ENCODE measurements at regions not wholly inside any gene's neighbourhood (a gene's known extent, or its start where the extent isn't known, plus 50 kb on each side); places are given as distances from the start of the nearest gene placed in this dataset.

GRCh38 chr10:90464329-90464728 lies 393.5 kb downstream of the HTR7 start:
- Histone ChIP-seq H3K27ac (ENCODE audit: low read length) (no peak overlapping the region), H2AFZ (ENCODE audit: low read length) (no peak overlapping the region), H3K4me3 (ENCODE audit: low read length) (no peak overlapping the region), H3K9ac (ENCODE audit: low read length) (no peak overlapping the region), H3K4me1 (ENCODE audit: low read length) (no peaks in the 10 kb centered on the region), H3K9me3 (replicated peaks; ENCODE audit: insufficient read depth, low read length) (no peaks in the 10 kb centered on the region), H3K27me3 (replicated peaks; ENCODE audit: insufficient read depth, low read length) (no peaks in the 10 kb centered on the region), H4K20me1 (ENCODE audit: insufficient read depth, low read length) (no peaks in the 10 kb centered on the region), H3K4me2 (ENCODE audit: low read depth, low read length) (no peak overlapping the region), H3K9me2 (replicated peaks; ENCODE audit: insufficient read depth, low read length) (no peaks in the 10 kb centered on the region), H3F3A (ENCODE audit: insufficient read depth, low read length) (no peaks in the 10 kb centered on the region), H3K79me2 (ENCODE audit: low read length) (no peaks in the 10 kb centered on the region), H3K36me3 (replicated peaks; ENCODE audit: insufficient read depth, low read length) (no peaks in the 10 kb centered on the region)
- no peak for DNase-seq
- TF ChIP-seq EZH2phosphoT487 (IDR thresholded peaks at IDR 0.05; ENCODE audit: low read length) (no peak), CTCF (IDR thresholded peaks at IDR 0.05; ENCODE audit: low read length) (no peak), EZH2 (optimal IDR thresholded peaks at IDR 0.05; ENCODE audit: low read depth, low read length) (no peak)

GRCh38 chr10:90470966-90471365 lies 386.9 kb downstream of the HTR7 start:
- Histone ChIP-seq H3K9me3 (replicated peaks; ENCODE audit: insufficient read depth, low read length) (no peaks in the 10 kb centered on the region), H3K36me3 (replicated peaks; ENCODE audit: insufficient read depth, low read length) (no peaks in the 10 kb centered on the region), H3K27ac (ENCODE audit: low read length) (no peak overlapping the region), H3K9me2 (replicated peaks; ENCODE audit: insufficient read depth, low read length) (no peaks in the 10 kb centered on the region), H3F3A (ENCODE audit: insufficient read depth, low read length) (no peaks in the 10 kb centered on the region), H3K4me1 (ENCODE audit: low read length) (no peaks in the 10 kb centered on the region), H3K4me2 (ENCODE audit: low read depth, low read length) (no peak overlapping the region), H3K27me3 (replicated peaks; ENCODE audit: insufficient read depth, low read length) (no peaks in the 10 kb centered on the region), H4K20me1 (ENCODE audit: insufficient read depth, low read length) (no peaks in the 10 kb centered on the region), H3K79me2 (ENCODE audit: low read length) (no peaks in the 10 kb centered on the region), H3K4me3 (ENCODE audit: low read length) (no peak overlapping the region), H2AFZ (ENCODE audit: low read length) (no peak overlapping the region), H3K9ac (ENCODE audit: low read length) (no peak overlapping the region)
- DNase-seq = no peak
- TF ChIP-seq EZH2 (optimal IDR thresholded peaks at IDR 0.05; ENCODE audit: low read depth, low read length) (no peak), CTCF (IDR thresholded peaks at IDR 0.05; ENCODE audit: low read length) (no peak), EZH2phosphoT487 (IDR thresholded peaks at IDR 0.05; ENCODE audit: low read length) (no peak)

- no peak overlapping the region for H3K4me2 ChIP-seq (ENCODE audit: low read depth, low read length)
- H3K9me2 ChIP-seq (replicated peaks; ENCODE audit: insufficient read depth, low read length) = no peaks in the 10 kb centered on the region
- no peaks in the 10 kb centered on the region for H3F3A ChIP-seq (ENCODE audit: insufficient read depth, low read length)
- H3K9me3 ChIP-seq (replicated peaks; ENCODE audit: insufficient read depth, low read length) = no peaks in the 10 kb centered on the region
- TF ChIP-seq EZH2 (optimal IDR thresholded peaks at IDR 0.05; ENCODE audit: low read depth, low read length) (no peak), CTCF (IDR thresholded peaks at IDR 0.05; ENCODE audit: low read length) (no peak), EZH2phosphoT487 (IDR thresholded peaks at IDR 0.05; ENCODE audit: low read length) (no peak)
- H2AFZ ChIP-seq (ENCODE audit: low read length) = no peak overlapping the region
- no peaks in the 10 kb centered on the region for H4K20me1 ChIP-seq (ENCODE audit: insufficient read depth, low read length)
- no peak overlapping the region for H3K9ac ChIP-seq (ENCODE audit: low read length)
- H3K4me3 ChIP-seq (ENCODE audit: low read length) = no peak overlapping the region
- H3K79me2 ChIP-seq (ENCODE audit: low read length) = no peaks in the 10 kb centered on the region
- no peaks in the 10 kb centered on the region for H3K27me3 ChIP-seq (replicated peaks; ENCODE audit: insufficient read depth, low read length)
- no peaks in the 10 kb centered on the region for H3K36me3 ChIP-seq (replicated peaks; ENCODE audit: insufficient read depth, low read length)
- no peaks in the 10 kb centered on the region for H3K4me1 ChIP-seq (ENCODE audit: low read length)
- H3K27ac ChIP-seq (ENCODE audit: low read length) = no peak overlapping the region
- no peak for DNase-seq
Measured at GRCh38 chr10:90480466-90480865, 377.4 kb downstream of the HTR7 start.

Data from MM.1S (cell line).